GM20000 (cell line): ENCODE measurements at regions not wholly inside any gene's neighbourhood (a gene's known extent, or its start where the extent isn't known, plus 50 kb on each side); places are given as distances from the start of the nearest gene placed in this dataset.

Source experiments
- DNase-seq: peaks from one replicate; pipeline ENCODE4 v3.0.0; 2012; ENCODE audit warnings: low spot score
- TF ChIP-seq, protein P1 (sequence below): IDR thresholded peaks from 2 replicates; pipeline ENCODE4 v1.5.1; 2012; ENCODE audit warnings: mild to moderate bottlenecking, control low read depth; ENCODE audit errors: extremely low read depth, missing control alignments

DNA sequence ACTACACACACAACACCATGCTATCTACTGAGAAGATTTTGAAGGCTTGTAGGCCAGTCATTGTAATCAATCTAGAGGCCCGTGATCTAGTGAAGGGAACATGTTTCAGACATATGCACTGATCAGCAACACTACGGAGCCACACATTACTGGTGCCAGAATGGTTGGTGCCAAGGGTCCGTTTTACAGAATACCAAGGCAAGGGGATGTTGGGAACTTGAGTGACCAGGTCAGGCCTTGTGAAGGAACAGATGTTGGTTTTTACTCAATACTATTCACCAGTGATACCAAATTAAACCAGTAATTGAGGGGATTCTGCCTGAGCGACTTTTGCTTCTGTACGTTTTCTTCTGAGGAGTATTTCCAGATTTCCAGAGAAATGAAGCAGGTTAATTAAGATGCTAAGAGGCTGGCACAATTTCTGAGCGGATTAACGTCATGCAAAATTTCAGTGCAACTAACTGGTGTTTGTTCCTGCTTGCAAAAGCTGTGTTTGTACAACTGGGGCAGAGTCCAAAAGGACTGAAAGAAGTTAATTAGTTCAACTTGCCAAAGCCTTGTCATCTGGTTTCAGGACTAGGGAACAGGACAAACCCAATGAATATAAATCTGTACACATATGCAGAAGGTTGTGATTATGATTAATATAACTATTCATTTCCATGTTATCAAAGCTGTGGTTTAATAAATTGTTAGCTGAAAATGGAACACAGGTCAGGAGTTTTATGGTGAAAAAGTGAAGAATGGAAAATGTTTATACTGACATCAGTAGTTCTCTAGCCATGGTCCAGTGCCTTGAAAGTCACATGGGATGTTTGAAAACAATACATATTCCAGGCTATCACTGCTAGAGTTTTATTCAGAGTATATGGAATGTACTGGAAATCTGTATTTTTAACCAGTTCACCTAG is 432.1 kb upstream of the DCC start:
- no peak for DNase-seq
- TF ChIP-seq, protein P1, sequence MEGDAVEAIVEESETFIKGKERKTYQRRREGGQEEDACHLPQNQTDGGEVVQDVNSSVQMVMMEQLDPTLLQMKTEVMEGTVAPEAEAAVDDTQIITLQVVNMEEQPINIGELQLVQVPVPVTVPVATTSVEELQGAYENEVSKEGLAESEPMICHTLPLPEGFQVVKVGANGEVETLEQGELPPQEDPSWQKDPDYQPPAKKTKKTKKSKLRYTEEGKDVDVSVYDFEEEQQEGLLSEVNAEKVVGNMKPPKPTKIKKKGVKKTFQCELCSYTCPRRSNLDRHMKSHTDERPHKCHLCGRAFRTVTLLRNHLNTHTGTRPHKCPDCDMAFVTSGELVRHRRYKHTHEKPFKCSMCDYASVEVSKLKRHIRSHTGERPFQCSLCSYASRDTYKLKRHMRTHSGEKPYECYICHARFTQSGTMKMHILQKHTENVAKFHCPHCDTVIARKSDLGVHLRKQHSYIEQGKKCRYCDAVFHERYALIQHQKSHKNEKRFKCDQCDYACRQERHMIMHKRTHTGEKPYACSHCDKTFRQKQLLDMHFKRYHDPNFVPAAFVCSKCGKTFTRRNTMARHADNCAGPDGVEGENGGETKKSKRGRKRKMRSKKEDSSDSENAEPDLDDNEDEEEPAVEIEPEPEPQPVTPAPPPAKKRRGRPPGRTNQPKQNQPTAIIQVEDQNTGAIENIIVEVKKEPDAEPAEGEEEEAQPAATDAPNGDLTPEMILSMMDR, result no peak

DNA sequence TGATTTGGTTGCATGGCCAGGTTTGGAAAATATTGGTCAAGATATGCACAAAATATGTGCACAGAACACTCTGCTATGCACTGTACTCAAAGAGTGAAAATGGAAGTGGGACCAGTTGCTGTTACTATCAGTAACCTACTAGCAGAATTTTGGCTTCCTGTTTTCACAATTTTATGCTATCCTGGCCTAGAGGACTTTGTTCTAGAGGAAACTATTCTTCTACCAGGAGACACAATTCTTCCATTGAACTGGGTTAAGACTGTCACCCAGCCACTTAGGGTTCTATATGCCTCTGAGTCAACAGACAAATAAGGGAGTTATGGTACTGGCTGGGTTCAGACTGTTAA is 431.4 kb upstream of the DCC start:
- no peak for DNase-seq
- TF ChIP-seq, protein P1, result no peak

DNA sequence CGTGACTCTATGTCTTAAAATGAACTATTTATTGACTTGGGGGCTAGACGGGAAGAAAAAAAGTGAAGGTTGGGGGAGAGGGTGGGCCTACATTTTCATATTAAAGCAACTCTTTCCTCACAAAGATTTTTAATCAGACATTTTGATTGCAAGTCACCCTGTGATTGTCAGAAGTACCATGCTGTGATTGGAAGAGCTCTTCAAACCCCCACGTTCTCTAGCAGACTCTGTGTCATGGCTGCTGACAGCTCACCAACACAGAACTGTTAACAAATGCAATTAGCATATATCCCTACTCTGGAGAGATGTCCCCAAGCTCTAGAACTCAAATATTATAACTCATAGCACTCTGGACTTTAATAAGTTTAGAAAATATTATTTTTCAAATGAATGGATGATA is 428.4 kb upstream of the DCC start:
- no peak for DNase-seq
- TF ChIP-seq, protein P1, result no peak

GRCh38 chr18:51912381-51912780 is 427.6 kb upstream of the DCC start:
- TF ChIP-seq, protein P1, result no peak
- no peak for DNase-seq

GRCh38 chr18:51915176-51915575 is 424.8 kb upstream of the DCC start:
- no peak for DNase-seq
- TF ChIP-seq, protein P1, result no peak

DNA sequence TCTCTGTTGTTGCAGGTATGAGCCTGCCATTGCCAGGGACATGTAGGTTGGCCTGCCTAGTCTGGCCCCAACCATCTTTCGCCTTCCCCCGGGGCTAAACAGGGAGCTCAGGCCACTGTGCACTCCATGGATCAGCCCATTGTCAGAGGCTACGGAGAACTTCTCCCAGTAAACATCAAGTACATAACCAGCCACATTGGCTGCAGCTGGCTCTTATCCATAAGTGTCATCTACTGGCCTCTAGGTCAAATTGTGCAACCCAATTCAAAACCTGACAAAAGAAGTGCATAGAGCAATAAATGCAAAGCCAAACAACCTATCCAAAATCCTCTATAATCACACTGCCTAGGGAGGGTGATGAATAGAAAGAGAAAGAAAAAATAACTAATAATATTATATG is 418.1 kb upstream of the DCC start:
- TF ChIP-seq, protein P1, result no peak
- no peak for DNase-seq

DNA sequence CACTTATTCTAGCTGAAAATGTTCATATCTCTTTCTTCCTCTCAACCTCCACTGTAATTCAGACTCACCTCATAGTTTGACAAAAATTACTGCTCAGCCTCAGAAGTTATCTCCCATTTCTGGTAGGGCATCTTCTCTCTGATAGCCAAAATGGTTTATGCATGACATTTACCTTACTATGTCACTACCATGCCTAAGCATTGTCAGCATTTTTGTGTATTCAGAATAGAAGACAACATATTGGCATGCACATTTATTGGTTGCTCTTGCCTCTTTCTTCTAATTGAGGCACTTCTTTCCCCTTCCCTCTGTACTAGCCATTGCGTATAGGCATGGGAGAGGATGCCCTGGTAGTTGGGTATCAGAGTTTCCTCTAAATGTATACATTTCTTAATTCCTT is 406.1 kb upstream of the DCC start:
- DNase-seq, result no peak
- TF ChIP-seq, protein P1, result no peak
